Epithelial cell of esophagus (primary cell): ENCODE measurements at regions not wholly inside any gene's neighbourhood (a gene's known extent, or its start where the extent isn't known, plus 50 kb on each side); places are given as distances from the start of the nearest gene placed in this dataset.

Experiments
- DNase-seq: peaks from one replicate; pipeline ENCODE4 v3.0.0; 2010; ENCODE audit warnings: low read depth
- H3K4me3 ChIP-seq: 2 replicates; pipeline ENCODE4 v1.5.1; 2011; ENCODE audit warnings: mild to moderate bottlenecking, low read length, control low read depth
- TF ChIP-seq, protein P1 (sequence below): IDR thresholded peaks from 2 replicates; pipeline ENCODE4 v1.5.1; 2011; ENCODE audit warnings: low read depth, mild to moderate bottlenecking, low read length, control low read depth, inconsistent platforms; ENCODE audit not compliant: insufficient read depth; ENCODE audit errors: missing control alignments

DNA sequence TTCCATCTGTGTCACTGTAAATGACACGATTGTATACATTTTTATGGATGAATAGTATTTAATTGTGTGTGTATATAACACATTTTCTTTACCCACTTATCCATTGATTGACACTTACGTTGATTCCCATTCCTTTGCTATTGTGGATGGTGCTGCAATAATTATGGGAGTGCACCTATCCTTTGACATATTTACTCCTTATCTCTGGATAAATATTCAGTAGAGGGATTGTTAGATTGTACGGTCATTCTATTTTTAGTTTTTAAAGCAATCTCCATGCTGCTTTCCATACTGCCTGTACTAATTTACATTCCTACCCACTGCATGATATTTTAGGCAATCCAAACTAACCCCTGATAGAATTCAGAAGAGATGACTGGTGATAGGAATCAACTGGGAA lies 980.1 kb downstream of the FSTL5 start:
- TF ChIP-seq, protein P1, sequence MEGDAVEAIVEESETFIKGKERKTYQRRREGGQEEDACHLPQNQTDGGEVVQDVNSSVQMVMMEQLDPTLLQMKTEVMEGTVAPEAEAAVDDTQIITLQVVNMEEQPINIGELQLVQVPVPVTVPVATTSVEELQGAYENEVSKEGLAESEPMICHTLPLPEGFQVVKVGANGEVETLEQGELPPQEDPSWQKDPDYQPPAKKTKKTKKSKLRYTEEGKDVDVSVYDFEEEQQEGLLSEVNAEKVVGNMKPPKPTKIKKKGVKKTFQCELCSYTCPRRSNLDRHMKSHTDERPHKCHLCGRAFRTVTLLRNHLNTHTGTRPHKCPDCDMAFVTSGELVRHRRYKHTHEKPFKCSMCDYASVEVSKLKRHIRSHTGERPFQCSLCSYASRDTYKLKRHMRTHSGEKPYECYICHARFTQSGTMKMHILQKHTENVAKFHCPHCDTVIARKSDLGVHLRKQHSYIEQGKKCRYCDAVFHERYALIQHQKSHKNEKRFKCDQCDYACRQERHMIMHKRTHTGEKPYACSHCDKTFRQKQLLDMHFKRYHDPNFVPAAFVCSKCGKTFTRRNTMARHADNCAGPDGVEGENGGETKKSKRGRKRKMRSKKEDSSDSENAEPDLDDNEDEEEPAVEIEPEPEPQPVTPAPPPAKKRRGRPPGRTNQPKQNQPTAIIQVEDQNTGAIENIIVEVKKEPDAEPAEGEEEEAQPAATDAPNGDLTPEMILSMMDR, result no peak

DNA sequence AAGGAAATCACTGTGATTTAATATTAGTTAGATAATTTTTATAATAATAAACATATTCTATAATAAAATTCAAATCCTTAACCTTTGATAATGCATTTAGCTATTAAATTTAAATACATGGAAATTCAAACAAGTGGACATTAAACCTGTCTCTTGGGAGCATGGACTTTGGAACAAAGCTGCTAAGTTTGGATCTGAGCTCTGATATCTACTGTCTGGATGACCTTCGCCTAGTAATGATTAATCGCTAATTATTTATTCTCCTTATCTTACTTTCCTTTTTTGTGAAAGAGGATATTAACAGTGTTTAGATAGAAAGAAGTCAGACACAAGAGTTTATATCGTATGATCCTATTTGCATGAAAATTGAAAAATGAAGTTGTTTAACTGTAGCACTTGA lies 980.9 kb downstream of the FSTL5 start:
- TF ChIP-seq, protein P1, result no peak
- no peak for DNase-seq
- H3K4me3 ChIP-seq, result no peak overlapping the region

More for the DNA sequence above, 980.1 kb downstream of the FSTL5 start:
- no peak overlapping the region for H3K4me3 ChIP-seq
- no peak for DNase-seq

DNA sequence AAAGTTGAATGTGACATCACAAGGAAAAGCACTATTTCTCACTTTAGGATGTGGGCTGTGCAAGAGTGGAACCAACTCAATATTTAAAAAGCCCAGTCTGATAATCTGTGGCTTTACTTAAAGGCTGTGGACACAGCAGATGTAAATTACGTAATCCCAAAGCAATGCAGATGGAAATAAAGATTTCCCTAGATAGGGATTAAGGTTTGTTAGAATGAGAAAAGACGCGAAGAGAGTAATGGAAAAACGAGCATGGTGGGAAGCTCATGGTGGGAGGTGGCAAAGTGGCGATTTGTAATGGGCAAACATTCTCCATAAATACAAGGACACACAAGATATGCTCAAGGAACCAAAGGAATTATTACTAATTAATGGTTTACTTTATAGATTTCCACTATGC lies 985.5 kb downstream of the FSTL5 start:
- TF ChIP-seq, protein P1, result no peak
- DNase-seq, result no peak
- H3K4me3 ChIP-seq, result no peak overlapping the region

DNA sequence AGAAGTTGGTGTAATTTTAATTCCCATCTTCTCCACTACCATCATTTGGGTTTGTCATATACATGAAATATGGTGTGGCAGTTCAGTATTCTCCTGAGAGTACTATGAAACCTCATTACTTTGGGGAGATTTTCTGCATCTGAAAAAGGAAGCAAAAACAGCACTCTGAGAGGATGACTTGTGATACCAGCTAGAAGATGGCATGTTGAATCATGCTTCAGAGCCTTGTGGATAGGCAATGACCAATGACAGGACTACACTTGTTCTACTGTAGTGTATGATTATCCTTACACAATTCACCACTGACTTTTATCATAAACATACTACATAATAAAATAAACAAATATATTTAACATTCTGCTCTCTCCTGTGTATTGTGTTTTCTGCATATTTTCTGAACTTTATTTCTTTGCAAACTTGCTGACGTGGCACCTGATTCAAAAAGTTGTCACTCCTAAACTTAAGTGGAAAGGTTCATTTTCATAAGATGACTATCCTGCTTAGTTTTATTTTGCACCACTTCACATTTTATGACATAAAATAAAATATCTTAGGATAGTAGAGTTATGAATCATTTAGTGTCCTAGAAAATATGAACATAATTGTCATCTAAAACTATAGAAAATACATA lies 991.3 kb downstream of the FSTL5 start:
- TF ChIP-seq, protein P1, result no peak
- DNase-seq, result peak; percentile 55

DNA sequence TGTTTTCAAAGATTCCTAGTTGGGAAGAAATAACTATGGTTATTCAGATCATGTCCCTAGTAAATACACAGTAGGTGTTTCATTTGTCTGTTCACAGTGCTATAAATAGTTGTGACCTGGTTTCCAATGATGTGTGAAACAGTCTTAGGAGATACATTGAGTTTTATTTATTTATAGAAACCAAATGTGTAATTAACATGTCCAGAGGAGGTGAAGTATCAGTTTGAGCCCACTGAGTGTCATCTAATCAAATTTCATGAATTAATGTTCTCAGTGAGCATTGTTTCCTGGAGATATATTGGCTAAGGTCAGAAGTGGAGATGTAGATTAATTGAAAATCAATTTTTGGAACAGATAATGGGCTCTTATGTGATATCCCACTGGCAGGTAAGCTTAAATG lies 996.3 kb downstream of the FSTL5 start:
- TF ChIP-seq, protein P1, result no peak
- no peak overlapping the region for H3K4me3 ChIP-seq
- no peak for DNase-seq

More for the DNA sequence above, 991.3 kb downstream of the FSTL5 start:
- no peak overlapping the region for H3K4me3 ChIP-seq

DNA sequence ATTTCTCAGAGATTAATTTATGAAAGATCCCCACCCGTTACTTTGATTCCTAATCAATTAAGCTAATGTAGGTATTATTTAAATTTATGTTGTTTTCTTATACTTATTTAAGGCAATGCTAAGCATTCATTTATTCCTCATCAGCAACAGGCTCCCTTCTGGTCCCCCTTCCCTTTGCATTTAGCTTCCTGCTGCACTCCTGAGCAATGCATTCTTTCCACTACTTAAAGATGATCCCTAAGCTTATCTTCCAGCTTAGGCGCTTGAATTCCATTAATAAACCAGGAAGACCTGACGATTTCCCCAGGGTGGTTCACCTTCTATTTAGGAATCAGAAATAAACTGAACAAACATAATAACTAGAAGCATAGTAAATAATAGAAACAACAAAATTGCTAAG lies 1003.1 kb downstream of the FSTL5 start:
- DNase-seq, result no peak
- TF ChIP-seq, protein P1, result no peak
- H3K4me3 ChIP-seq, result no peak overlapping the region

DNA sequence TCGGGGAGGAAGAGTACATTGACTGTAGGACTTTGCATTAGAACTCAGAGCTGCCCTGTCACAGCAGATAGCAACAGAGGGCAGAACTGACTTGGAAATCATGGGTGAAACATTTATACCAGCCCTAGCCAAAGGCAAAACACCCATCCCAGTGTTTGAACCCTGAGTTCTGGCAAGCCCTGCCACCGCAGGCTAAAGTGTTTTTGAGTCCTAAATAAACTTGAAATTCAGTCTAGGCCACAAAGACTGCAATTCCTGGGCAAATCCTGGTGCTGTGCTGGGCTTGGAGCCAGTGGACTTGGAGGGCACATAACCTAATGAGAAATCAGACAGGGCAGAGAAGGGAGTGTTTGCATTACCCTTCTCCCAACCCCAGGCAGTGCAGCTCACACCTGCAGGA lies 1015.7 kb downstream of the FSTL5 start:
- H3K4me3 ChIP-seq, result no peak overlapping the region
- peak; percentile 2 for DNase-seq
- TF ChIP-seq, protein P1, result no peak
